ENCODE measurements at regions not wholly inside any gene's neighbourhood (a gene's known extent, or its start where the extent isn't known, plus 50 kb on each side); places are given as distances from the start of the nearest gene placed in this dataset.
A peak's percentile ranks its signal among the peaks of the same experiment; 100 is the strongest.

DNA sequence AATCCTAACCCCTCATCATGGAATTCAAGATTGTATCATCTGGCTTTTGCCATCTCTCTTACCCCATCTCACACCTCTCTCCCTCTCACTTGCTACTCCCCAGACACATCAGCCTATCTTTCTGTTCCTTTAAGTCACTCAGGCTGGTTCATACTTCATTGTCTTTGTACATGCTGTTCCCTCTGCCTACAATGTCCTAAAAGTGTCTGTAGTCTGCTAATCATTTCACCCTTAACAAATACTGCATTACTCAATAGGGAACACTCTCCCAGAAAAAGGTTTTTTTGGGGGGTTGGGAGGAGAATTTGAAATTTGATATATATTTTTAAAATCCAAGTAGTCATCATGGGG is 146.2 kb upstream of the KLF7 start:
- Histone ChIP-seq H3K27ac (ENCODE audit: low read length) (peak overlapping the region; percentile 93), H4K20me1 (ENCODE audit: insufficient read depth) (no peaks in the 10 kb centered on the region), H3K27me3 (ENCODE audit: insufficient read depth, low read depth, low read length) (no peaks in the 10 kb centered on the region), H3K4me3 (ENCODE audit: low read length) (no peak overlapping the region), H2AFZ (ENCODE audit: low read depth, low read length) (no peak overlapping the region), H3F3A (ENCODE audit: insufficient read depth, low read length, poor library complexity, severe bottlenecking) (no peaks in the 10 kb centered on the region), H3K9me3 (ENCODE audit: low read length) (no peaks in the 10 kb centered on the region), H3K36me3 (ENCODE audit: insufficient read depth, low read length) (no peaks in the 10 kb centered on the region), H3K9ac (ENCODE audit: low read length) (no peak overlapping the region), H3K79me2 (replicated peaks; ENCODE audit: insufficient read depth, low read length) (no peaks in the 10 kb centered on the region), H3K4me2 (ENCODE audit: low read length) (no peak overlapping the region), H3K9me2 (ENCODE audit: insufficient read depth, low read length) (no peaks in the 10 kb centered on the region)
- TF ChIP-seq TAF1 (IDR thresholded peaks at IDR 0.05; ENCODE audit: low read depth) (no peak), MXI1 (conservative IDR thresholded peaks at IDR 0.05; ENCODE audit: poor library complexity, severe bottlenecking) (no peak), EP300 (conservative IDR thresholded peaks at IDR 0.05; ENCODE audit: poor library complexity, severe bottlenecking) (no peak), RAD21 (conservative IDR thresholded peaks at IDR 0.05) (no peak), POLR2AphosphoS5 (IDR thresholded peaks at IDR 0.05) (no peak), SMC3 (conservative IDR thresholded peaks at IDR 0.05; ENCODE audit: poor library complexity) (no peak), EZH2 (IDR thresholded peaks at IDR 0.05; ENCODE audit: borderline replicate concordance, insufficient read depth, low read length, poor library complexity, severe bottlenecking) (no peak)
- TF ChIP-seq, protein P1, sequence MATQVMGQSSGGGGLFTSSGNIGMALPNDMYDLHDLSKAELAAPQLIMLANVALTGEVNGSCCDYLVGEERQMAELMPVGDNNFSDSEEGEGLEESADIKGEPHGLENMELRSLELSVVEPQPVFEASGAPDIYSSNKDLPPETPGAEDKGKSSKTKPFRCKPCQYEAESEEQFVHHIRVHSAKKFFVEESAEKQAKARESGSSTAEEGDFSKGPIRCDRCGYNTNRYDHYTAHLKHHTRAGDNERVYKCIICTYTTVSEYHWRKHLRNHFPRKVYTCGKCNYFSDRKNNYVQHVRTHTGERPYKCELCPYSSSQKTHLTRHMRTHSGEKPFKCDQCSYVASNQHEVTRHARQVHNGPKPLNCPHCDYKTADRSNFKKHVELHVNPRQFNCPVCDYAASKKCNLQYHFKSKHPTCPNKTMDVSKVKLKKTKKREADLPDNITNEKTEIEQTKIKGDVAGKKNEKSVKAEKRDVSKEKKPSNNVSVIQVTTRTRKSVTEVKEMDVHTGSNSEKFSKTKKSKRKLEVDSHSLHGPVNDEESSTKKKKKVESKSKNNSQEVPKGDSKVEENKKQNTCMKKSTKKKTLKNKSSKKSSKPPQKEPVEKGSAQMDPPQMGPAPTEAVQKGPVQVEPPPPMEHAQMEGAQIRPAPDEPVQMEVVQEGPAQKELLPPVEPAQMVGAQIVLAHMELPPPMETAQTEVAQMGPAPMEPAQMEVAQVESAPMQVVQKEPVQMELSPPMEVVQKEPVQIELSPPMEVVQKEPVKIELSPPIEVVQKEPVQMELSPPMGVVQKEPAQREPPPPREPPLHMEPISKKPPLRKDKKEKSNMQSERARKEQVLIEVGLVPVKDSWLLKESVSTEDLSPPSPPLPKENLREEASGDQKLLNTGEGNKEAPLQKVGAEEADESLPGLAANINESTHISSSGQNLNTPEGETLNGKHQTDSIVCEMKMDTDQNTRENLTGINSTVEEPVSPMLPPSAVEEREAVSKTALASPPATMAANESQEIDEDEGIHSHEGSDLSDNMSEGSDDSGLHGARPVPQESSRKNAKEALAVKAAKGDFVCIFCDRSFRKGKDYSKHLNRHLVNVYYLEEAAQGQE (IDR thresholded peaks at IDR 0.05; ENCODE audit: borderline replicate concordance), result no peak
- TF ChIP-seq, protein P2, sequence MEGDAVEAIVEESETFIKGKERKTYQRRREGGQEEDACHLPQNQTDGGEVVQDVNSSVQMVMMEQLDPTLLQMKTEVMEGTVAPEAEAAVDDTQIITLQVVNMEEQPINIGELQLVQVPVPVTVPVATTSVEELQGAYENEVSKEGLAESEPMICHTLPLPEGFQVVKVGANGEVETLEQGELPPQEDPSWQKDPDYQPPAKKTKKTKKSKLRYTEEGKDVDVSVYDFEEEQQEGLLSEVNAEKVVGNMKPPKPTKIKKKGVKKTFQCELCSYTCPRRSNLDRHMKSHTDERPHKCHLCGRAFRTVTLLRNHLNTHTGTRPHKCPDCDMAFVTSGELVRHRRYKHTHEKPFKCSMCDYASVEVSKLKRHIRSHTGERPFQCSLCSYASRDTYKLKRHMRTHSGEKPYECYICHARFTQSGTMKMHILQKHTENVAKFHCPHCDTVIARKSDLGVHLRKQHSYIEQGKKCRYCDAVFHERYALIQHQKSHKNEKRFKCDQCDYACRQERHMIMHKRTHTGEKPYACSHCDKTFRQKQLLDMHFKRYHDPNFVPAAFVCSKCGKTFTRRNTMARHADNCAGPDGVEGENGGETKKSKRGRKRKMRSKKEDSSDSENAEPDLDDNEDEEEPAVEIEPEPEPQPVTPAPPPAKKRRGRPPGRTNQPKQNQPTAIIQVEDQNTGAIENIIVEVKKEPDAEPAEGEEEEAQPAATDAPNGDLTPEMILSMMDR (IDR thresholded peaks at IDR 0.05; ENCODE audit: poor library complexity, severe bottlenecking), result no peak

DNA sequence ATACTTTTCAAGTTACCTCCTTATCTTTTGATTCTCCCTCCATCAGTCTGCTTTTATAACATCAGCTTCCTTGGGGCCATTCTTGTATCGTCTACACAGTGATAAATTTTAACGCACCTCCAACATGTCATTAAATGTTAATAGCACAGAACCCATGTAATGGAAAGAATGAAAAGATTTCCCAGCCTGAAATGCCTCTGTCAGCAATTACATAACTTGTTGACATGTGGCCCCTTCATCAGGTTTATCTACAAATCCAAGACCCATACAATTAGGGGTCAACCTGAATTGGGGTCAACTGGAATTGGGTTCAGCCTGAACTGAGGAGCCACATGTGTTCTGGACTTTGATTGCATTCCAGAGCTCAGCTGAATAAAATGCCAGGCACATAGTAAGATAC is 148.2 kb upstream of the KLF7 start:
- Histone ChIP-seq H3K27ac (ENCODE audit: low read length) (no peak overlapping the region), H3K79me2 (replicated peaks; ENCODE audit: insufficient read depth, low read length) (no peaks in the 10 kb centered on the region), H3K9ac (ENCODE audit: low read length) (no peak overlapping the region), H3K4me2 (ENCODE audit: low read length) (no peak overlapping the region), H3F3A (ENCODE audit: insufficient read depth, low read length, poor library complexity, severe bottlenecking) (no peaks in the 10 kb centered on the region), H3K9me2 (ENCODE audit: insufficient read depth, low read length) (no peaks in the 10 kb centered on the region), H3K36me3 (ENCODE audit: insufficient read depth, low read length) (no peaks in the 10 kb centered on the region), H2AFZ (ENCODE audit: low read depth, low read length) (no peak overlapping the region), H3K9me3 (ENCODE audit: low read length) (no peaks in the 10 kb centered on the region), H3K4me3 (ENCODE audit: low read length) (no peak overlapping the region), H3K27me3 (ENCODE audit: insufficient read depth, low read depth, low read length) (no peaks in the 10 kb centered on the region), H4K20me1 (ENCODE audit: insufficient read depth) (no peaks in the 10 kb centered on the region)
- TF ChIP-seq EZH2 (IDR thresholded peaks at IDR 0.05; ENCODE audit: borderline replicate concordance, insufficient read depth, low read length, poor library complexity, severe bottlenecking) (no peak), TAF1 (IDR thresholded peaks at IDR 0.05; ENCODE audit: low read depth) (no peak), EP300 (conservative IDR thresholded peaks at IDR 0.05; ENCODE audit: poor library complexity, severe bottlenecking) (no peak), SMC3 (conservative IDR thresholded peaks at IDR 0.05; ENCODE audit: poor library complexity) (no peak), MXI1 (conservative IDR thresholded peaks at IDR 0.05; ENCODE audit: poor library complexity, severe bottlenecking) (no peak), RAD21 (conservative IDR thresholded peaks at IDR 0.05) (no peak), POLR2AphosphoS5 (IDR thresholded peaks at IDR 0.05) (no peak)
- TF ChIP-seq, protein P2 (IDR thresholded peaks at IDR 0.05; ENCODE audit: poor library complexity, severe bottlenecking), result no peak
- TF ChIP-seq, protein P1 (IDR thresholded peaks at IDR 0.05; ENCODE audit: borderline replicate concordance), result no peak
